ENCODE measurements at regions not wholly inside any gene's neighbourhood (a gene's known extent, or its start where the extent isn't known, plus 50 kb on each side); places are given as distances from the start of the nearest gene placed in this dataset.

DNA sequence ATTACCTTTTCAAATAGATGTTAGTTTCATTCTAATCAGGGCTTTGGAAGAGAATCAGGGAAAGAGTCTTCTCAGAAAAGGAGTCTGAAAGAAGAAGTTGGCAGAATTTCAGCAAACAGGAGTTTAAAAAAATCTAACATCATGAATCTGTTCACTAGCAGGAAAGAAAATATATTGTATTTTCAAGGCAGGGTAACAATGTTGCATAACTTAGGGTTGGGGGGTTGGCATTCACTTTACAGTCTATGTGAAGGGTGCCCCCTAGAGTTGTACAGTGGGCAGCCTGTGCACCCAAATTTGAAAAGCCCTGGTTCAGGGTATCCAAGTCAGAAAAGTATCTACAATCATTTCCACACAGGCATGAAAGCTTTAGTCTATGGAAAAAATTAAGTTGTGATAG is 348.4 kb upstream of the SLC30A5 start:
- DNase-seq (no peak), ATAC-seq (no peak)
- intact Hi-C loops (cut with DNase I), result loop anchor here in 1 of 2 donors (5.0 kb wide), 1 partner anchor 57 kb away; no protein-coding TSS in a partner anchor

GRCh38 chr5:68746220-68746619 is 347.6 kb upstream of the SLC30A5 start:
- ATAC-seq (no peak), DNase-seq (no peak)
- peaks cover 24% of the 10 kb centered on the region for H3K4me1 ChIP-seq
- intact Hi-C loops (cut with DNase I), result loop anchor here in 1 of 2 donors (5.0 kb wide), 1 partner anchor 56 kb away; no protein-coding TSS in a partner anchor
- TF ChIP-seq, protein P1, sequence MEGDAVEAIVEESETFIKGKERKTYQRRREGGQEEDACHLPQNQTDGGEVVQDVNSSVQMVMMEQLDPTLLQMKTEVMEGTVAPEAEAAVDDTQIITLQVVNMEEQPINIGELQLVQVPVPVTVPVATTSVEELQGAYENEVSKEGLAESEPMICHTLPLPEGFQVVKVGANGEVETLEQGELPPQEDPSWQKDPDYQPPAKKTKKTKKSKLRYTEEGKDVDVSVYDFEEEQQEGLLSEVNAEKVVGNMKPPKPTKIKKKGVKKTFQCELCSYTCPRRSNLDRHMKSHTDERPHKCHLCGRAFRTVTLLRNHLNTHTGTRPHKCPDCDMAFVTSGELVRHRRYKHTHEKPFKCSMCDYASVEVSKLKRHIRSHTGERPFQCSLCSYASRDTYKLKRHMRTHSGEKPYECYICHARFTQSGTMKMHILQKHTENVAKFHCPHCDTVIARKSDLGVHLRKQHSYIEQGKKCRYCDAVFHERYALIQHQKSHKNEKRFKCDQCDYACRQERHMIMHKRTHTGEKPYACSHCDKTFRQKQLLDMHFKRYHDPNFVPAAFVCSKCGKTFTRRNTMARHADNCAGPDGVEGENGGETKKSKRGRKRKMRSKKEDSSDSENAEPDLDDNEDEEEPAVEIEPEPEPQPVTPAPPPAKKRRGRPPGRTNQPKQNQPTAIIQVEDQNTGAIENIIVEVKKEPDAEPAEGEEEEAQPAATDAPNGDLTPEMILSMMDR (IDR thresholded peaks at IDR 0.05), result no peak
- peak overlapping the region; percentile 77 for H3K27ac ChIP-seq
- no peaks in the 10 kb centered on the region for H3K9me3 ChIP-seq
- H3K27me3 ChIP-seq (ENCODE audit: insufficient read depth in 3 of 3, low read length in 2 of 3), result no peaks in the 10 kb centered on the region
- H3K36me3 ChIP-seq (ENCODE audit: insufficient read depth in 1 of 2, low read depth in 1 of 2), result no peaks in the 10 kb centered on the region
- WGBS, 3 donors, result 50 to 67% (median 58%) methylated on average over 4 of the region's 4 CpGs
- peak overlapping the region; percentile 33 for H3K4me3 ChIP-seq

More for the DNA sequence above, 348.4 kb upstream of the SLC30A5 start:
- H3K4me3 ChIP-seq, result no peak overlapping the region
- TF ChIP-seq, protein P1 (IDR thresholded peaks at IDR 0.05), result no peak
- H3K27me3 ChIP-seq (ENCODE audit: insufficient read depth in 3 of 3, low read length in 2 of 3), result no peaks in the 10 kb centered on the region
- H3K9me3 ChIP-seq, result no peaks in the 10 kb centered on the region
- H3K27ac ChIP-seq, result no peak overlapping the region
- peaks cover 30% of the 10 kb centered on the region for H3K4me1 ChIP-seq
- no peaks in the 10 kb centered on the region for H3K36me3 ChIP-seq (ENCODE audit: insufficient read depth in 1 of 2, low read depth in 1 of 2)

DNA sequence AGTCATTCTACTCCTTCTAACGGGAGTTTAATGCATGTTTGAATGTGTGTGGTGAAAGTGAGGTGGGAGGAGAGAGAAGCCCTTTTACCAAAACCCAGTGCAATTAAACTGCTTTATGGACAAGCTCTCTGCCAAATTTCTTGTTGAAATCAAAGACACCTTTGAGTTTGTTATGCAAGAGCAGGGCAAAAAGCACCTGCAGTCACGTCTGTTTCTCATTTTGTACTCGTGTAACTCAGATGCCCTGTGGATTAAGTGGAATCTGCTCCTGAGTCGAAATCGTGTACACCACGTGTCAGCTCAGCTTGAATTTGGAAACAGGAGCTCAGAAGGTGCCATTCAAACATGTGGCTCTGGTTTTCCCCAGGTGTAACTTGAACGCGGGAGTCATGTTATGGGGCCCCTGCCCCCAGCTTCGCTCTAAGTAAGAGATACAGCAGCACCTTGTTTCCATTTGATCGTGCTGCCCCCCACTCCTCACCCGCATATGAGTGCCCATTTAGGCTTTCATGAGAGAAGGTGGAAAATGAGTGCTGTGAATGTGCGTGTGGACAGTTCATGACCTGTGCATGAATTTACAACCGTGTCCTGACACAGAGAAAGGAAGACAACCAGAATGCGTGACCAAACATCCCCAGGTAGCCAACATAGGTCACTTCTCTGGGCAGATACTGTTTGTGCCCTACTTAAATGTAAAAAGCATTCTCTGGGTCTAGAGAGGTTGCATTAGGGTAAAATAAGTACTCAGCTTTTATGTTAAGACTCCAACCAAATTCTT is 347.0 kb upstream of the SLC30A5 start:
- Histone ChIP-seq H3K9me3 (no peaks in the 10 kb centered on the region), H3K36me3 (ENCODE audit: insufficient read depth in 1 of 2, low read depth in 1 of 2) (no peaks in the 10 kb centered on the region), H3K4me3 (peak overlapping the region; percentile 33), H3K27ac (peak overlapping the region; percentile 77), H3K4me1 (peaks cover 24% of the 10 kb centered on the region), H3K27me3 (ENCODE audit: insufficient read depth in 3 of 3, low read length in 2 of 3) (no peaks in the 10 kb centered on the region)
- no peak for DNase-seq
- intact Hi-C loops (cut with DNase I), result loop anchor here in 1 of 2 donors (5.0 kb wide), 1 partner anchor 55 kb away; no protein-coding TSS in a partner anchor
- WGBS, 3 donors, result 25 to 42% (median 27%) methylated on average over 14 of the region's 14 CpGs
- TF ChIP-seq, protein P1 (IDR thresholded peaks at IDR 0.05), result no peak
- peak; percentile 61 to 87 (median 84) for ATAC-seq

GRCh38 chr5:68747521-68747920 is 346.3 kb upstream of the SLC30A5 start:
- WGBS, 3 donors, result 59 to 90% (median 71%) methylated on average over 4 of the region's 4 CpGs
- intact Hi-C loops (cut with DNase I), result loop anchor here in 1 of 2 donors (5.0 kb wide), 1 partner anchor 55 kb away; no protein-coding TSS in a partner anchor

More at GRCh38 chr5:68747521-68747920, 346.3 kb upstream of the SLC30A5 start:
- ATAC-seq (no peak), DNase-seq (no peak)
- H3K36me3 ChIP-seq (ENCODE audit: insufficient read depth in 1 of 2, low read depth in 1 of 2), result no peaks in the 10 kb centered on the region
- peak overlapping the region; percentile 77 for H3K27ac ChIP-seq
- no peaks in the 10 kb centered on the region for H3K9me3 ChIP-seq
- TF ChIP-seq, protein P1 (IDR thresholded peaks at IDR 0.05), result no peak
- no peaks in the 10 kb centered on the region for H3K27me3 ChIP-seq (ENCODE audit: insufficient read depth in 3 of 3, low read length in 2 of 3)
- peaks cover 24% of the 10 kb centered on the region for H3K4me1 ChIP-seq
- peak overlapping the region; percentile 33 for H3K4me3 ChIP-seq
